HG03097 (cell line): ENCODE measurements at regions not wholly inside any gene's neighbourhood (a gene's known extent, or its start where the extent isn't known, plus 50 kb on each side); places are given as distances from the start of the nearest gene placed in this dataset.

ENCODE experiments used
- ATAC-seq: cut with Tn5 transposase; IDR thresholded peaks from one replicate; pipeline ENCODE4 v1.9.1; 2021; ENCODE audit not compliant: unreplicated experiment, low FRiP score

DNA sequence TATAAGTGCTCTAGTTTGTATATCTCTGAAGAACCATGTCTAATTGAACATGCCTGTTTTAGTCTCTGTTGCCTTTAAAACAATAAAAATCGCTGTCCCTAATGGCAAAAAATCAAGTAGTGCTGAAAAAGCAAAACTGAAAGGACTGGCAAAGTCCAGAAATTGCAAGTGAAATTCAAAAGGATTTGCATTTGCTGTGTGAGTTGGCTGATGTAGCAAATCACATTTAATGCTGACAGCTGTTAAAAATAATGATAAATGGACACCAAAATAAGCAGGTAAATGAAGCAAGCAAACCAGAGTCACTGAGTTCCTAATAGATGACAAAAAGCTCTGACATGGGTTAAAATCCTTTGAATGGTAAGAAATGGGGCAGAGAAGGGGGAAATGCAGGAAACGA lies 874.1 kb downstream of the GRM8 start:
- ATAC-seq: no peak

DNA sequence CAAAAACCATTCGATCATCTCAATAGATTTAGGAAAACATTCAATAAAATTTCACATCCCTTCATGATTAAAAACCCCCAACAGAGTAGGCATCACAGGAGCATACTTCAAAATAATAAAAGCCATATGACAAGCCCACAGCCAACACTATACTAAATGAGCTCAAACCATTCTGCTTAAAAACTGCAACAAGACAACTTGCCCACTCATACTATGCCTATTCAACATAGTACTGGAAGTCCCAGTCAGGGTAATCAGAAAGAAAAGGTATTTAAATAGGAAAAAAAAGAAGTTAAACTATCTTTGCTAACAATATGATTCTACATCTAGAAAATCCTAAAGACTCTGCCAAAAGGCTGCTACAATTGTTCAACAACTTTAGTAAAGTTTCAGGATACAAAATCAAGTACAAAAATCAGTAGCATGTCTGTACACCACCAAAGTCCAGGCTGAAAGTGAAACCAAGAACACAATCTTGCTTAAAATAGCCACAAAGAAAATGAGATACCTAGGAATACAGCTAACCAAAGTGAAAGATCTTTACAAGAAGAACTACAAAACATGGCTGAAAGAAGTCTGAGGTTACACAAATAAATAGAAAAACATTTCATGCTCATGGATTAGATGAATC lies 882.6 kb downstream of the GRM8 start:
- peak; percentile 88 for ATAC-seq

DNA sequence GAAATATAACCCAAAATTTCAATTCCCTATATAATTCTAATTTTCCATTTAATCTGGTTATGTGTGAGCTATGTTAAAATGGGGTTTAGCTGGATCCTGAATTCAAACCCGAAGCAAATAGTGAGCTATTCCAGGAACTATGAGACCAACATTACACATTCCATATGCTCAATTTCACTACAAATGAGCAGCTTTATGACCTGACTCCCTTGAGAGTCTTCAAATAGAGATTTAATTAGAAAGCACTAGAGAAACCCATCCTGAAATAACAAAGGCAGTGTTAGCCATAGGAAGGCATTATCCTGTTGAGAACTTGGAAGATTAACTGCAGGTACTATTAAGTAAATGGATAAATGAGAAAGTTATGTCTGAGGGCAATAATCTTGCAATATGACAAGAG lies 890.0 kb downstream of the GRM8 start:
- no peak for ATAC-seq

DNA sequence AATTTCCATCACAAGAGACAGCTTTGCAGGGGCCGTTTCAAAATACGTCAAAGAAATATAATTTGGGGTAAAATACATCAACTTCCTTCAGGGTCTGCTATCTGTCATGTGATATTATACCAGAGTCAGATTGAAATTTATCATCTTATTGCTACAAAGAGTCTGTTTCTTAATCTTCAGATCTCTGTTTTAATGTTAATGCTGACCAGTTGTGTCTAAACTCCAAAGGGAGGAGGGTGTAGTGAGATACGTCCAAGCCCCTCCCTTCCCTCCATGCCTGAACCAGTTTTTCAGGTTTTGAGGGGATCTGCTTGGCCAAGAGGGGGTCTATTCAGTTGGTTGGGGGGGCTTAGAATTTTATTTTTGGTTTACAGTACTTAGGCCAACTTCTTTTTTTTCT lies 891.6 kb downstream of the GRM8 start:
- no peak for ATAC-seq

DNA sequence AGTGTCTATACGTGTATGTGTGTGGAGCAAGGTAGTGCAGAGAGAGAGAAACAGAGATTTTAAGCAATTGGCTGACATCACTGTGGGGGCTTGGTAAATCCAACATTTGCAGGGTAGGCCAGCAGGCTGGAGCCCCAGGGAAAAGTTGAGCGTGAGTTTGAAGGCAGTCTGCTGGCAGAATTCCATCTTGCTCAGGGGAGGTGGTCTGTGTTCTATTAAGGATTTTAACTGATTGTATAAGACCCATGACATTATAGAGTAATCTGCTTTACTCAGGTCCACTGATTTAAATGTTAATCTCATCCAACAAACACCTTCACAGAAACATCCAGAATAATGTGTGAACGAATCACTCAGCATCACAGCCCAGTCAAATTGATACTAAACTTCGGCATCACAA lies 912.9 kb downstream of the GRM8 start:
- no peak for ATAC-seq

DNA sequence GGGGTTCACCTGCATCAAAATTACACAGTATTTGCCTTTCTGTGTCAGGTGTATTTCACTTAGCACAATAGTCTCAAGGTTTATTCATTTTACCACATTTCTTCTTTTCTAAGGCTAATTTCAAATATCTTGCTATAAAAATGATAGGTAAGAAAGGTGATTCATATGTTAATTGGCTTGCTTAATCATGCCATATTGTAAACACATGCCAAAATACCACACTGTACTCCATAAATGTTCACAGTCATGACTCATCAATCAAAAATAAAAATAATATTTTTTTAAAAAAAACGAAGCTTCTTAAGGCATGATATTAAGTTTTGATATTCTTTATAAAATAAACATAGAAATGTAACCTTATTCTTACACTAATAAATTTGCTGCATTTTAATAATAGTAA lies 947.1 kb downstream of the GRM8 start:
- no peak for ATAC-seq

DNA sequence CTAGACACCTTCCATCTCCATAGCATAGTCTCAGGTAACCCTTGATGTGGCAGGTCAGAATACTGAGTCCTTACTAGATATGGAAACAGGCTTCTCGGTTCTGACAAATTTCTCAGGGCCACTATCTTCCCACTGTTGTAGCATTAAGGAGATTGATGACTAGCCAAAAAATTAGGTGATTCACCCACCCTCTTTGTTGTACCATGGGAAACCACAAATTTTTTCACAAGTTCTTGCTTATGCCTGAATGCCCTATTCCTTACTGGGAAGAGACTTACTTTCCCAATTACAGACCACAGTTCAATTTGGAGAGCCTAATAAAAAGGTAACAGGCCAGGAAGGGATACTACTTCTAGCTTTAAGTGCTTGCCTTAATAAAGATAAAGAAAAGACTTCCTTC lies 948.8 kb downstream of the GRM8 start:
- no peak for ATAC-seq

DNA sequence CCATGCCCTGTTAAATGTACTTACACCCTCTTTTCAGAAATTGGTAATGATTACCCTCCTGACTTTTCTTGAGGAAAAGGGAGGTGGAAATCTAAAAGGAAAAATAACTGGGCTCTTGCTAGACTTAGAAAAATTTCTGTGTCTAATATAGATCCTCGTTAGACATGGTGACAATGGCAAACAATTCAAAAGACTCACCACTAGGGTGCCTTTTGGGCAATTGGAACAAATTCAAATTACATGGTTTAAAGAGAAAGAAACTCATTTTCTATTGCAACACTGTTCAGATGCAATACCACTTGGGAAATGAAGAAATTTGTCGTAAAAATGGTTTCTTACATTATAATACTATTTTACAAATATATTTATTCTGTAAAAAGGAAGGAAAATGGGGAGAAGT lies 950.1 kb downstream of the GRM8 start:
- ATAC-seq: no peak

DNA sequence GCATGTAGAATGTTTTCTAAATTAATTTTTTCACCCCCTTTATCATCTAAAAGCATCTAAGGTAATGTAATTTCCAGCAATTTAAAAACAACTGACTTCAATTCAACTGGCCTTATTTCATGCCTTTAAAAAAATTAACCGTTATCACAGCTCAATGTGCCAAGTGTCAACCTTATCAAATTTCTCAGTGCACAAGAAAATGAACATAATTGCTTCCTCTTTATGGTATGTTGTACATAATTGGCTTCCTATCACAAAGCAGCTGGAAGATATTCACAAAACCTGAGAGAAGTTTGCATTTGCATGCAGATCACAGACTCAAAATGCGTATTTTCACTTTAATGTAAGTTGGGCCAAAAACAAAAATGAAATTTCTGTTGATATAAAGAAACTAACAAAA lies 966.4 kb downstream of the GRM8 start:
- ATAC-seq: no peak

DNA sequence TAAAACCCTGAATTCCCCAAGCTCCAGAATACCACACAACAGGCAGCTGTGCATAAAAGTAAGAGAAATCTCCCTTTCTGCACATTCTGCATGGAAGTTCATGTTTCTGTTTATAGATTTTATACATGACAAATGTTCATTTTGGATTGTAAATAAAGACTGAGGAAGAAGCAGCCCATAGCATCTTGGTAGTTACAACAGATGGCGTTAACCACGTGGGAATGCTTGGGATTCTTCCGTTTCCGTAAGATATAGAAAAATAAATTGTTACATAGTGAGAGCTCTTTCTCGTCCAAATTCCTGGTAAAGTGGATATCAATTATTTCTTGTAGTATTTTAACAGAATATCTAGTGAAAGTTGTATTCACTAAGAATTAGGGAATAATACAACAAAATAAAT lies 1016.5 kb downstream of the GRM8 start:
- no peak for ATAC-seq

DNA sequence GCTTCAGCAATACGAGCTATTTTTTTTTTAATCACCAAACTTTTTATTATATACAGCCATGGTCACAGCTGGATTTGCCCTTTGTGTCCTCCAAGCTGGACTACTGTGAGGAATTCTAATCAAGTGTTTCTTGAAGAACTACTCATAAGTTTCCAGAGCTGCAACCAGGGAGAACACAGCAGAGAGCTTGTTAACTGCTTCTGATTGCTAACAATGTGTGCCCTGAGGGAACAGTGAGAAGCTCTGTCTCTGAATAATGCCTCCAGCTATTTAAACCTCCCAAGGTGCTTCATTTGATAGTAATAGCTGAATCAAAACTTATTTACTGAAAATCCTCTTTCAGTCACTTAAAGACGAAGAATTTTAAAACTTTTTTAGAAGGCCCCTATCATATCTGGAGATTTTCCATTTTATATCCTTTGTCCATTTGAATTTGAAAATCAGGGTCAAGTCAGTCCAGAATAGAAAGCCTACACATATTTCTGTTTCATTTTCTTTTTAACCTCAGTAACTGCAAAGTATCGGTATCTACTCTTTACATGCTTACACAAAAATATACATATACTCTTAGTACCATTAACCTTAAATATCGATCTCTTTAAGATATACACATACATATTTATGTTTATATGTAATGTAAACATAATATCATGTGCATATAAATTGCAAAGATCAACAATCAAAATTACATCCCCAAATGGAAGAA lies 1024.2 kb downstream of the GRM8 start:
- no peak for ATAC-seq

DNA sequence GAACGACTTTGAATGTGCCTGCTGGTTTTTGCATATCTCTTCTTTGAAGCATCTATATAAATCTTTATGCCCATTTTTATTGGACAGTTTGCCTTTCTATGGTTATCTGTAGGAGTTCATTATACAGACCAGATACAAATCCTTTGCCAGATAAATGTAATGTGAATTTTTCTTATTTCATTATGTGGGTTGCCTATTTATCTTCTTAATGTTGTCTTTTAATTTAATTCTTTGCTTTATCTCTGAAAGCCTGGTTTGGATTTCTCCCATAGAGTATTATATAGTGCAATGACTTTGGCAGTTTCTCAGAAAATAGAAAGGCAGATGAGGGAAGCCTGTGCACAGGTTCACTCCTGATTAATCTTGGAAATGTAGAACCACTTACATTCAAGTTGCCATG lies 1025.1 kb downstream of the GRM8 start:
- ATAC-seq: no peak

DNA sequence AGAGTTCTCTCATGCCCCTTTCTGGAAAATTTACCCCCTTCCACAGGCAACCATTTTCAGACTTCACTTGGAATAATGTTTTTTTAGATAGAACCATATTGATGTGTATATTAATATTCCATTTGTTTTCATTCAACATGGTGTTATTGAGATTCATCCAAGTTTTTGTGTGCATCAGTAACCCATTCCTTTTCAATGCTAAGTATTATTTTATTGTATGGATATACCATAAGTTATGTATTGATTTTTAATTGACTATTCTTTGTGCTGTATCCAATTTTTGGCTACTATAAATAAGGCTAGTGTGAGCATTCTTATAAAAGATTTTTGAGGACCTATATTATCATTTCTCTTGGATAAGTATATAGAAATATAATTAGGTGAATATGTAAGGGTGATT lies 1025.7 kb downstream of the GRM8 start:
- ATAC-seq: no peak

DNA sequence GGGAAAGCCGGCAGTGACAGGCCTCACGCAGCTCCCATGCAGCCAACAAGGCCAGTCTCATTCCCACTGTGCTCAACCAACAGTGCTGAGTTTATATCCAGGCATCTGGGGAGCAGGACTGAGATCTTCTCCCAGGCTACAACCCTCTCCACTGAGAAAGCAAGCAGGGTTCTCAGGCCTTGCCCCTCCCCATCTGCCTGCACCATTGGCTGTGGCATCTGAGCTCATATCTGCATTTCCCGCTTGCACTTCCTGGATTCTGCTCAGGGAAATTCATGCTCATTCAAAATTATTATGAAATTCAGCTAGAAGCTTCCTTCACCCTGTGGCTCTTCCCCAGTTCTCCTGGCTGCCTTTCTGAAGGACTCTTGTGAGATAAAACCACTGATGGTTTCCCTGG lies 1029.0 kb downstream of the GRM8 start:
- ATAC-seq: no peak

DNA sequence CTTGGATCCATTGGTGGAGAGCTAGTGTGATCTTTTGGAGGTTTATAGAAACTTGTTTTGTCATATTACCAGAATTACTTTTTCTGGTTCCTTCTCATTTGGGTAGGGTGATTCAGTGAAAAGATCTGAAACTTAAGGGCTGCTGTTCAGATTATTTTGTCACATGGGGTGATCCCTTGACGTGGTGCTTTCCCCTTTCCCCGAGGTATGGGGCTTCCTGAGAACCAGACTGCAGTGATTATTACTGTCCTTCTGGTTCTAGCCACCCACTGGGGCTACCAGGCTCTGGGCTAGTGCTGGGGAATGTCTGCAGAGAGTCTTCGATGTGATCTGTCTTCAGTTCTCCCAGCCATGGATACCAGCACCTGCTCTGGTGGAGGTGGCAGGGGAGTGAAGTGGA lies 1030.0 kb downstream of the GRM8 start:
- no peak for ATAC-seq

DNA sequence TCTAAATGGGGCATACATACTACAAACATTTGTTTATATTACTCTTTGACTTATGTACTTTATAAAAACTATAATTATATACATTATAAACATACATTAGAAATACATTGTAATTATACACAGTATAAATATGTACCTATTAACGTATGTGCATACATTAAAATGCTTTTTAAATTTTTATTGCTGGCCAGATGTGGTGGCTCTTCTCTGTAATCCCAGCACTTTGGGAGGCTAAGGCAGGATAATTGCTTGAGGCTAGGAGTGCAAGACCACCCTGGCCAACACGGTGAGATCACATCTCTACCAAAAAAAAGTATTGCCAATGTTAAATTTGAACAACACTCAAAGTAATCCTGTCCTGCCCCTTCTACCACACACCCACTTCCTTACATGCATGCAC lies 1037.0 kb downstream of the GRM8 start:
- no peak for ATAC-seq

DNA sequence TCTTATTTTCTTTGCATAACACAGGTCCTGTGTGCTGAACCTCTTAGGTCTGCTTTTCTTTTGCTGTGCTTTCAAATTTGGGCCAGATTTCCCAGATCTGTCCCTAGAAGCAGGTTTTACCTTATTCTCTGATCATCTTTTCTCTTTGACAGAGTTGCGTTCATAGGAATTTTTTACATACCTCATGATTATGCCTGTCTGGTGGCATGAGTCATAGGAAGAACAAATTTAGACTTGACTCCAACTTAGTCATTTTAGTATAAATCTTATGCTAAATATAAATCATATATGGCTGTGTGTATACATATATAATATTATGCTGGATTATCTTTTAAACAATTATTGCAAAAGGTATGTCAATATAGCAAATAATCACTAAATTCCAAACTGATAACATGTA lies 1038.9 kb downstream of the GRM8 start:
- no peak for ATAC-seq

DNA sequence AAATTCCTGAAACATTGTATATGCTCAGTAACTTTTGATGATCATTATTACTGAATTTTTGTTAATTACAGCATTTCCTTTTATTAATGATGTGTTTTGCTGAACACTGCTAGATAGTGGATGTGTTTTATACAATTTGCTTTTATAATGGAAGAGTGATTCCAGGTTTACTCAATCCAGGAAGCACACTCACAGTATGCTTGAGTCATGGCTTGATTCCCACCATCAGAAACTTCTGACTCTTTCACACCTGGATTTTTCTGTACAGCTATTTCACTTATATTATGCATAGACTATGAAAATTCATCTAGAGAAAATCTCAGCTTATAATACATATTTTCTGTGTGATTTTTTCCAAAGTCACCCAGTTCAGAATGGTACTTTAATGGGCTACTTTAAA lies 1040.9 kb downstream of the GRM8 start:
- no peak for ATAC-seq

DNA sequence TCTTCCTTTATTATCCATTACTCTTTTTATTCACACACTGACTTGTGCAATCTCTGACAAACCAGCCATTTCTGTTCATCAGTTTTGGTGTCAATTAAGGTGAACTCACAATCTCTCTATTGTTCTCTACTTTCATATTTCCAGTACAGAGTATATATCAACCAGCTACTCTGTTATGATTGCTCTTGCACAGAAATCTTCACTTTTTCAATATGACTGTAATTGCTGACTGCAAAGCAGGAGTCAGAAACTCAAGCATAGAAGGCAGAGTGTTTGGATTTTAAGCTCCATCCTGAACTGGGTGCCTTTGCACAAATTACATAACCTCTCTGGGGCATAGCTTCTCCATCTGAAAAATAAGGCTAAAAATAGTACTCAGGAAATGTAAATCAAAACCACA lies 1042.0 kb downstream of the GRM8 start:
- ATAC-seq: no peak

DNA sequence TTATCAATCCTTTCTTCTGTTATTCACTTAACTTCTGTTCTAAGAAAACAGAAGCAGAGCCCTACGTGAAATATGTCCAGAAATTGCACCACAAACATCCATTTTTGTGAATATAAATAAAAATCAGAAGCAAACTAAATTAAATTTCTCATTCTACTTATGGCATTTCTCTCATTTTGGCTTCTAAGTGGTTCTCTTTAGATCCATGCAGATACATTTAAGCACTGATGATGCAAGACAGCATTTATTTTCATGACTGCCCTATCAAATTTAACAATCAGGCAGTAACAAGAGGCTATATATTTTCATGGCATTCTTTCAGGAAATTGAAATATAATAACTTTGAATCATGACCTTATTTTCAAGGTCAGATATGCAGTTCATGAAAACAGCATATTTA lies 1049.6 kb downstream of the GRM8 start:
- no peak for ATAC-seq

DNA sequence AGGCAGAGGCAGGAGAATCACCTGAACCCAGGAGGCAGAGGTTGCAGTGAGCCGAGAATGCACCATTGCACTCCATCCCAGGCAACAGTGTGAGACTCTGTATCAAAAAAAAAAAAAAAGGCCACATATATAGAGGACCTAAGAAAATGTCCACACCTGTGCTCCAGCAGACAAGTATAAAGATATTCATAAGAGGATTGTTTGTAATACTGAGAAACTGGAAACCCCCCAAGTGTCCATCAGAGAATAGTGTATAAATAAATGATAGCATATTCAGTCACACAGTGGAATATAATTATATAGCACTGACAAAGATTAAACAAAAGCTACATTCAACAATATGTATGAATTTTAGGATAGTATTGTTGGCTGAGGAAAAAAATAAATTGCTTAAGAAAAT lies 1050.6 kb downstream of the GRM8 start:
- no peak for ATAC-seq

DNA sequence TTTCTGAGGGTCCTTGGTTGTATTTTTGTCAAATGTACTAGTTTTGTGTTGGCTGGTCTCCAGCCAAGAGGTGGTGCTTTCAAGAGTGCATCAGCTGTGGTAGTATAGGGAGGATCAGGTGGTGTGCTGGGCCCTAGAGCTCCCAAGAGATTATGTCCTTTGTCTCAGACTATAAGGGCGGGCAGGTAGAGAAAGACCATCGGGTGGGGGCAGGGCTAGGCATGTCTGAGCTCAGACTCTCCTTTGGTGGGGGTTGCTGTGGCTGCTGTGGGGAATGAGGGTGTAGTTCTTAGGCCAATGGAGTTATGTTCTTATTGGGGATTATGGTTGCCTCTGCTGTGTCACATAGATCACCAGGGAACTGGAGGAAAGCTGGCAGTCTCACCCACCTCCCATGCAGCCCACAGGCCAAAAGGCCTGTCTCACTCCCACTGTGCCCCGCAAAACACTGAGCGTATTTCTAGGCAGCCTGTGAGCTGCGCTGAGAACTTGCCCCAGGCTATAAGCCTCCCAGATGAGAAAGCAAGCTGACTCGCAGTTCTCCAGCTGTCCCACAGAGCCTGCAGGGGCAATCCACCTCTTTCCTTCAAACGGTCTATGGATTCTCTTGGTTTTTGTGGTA lies 1066.7 kb downstream of the GRM8 start:
- no peak for ATAC-seq
